Activated naive CD8-positive, alpha-beta T cell treated with anti-CD3 and anti-CD28 coated beads, Interleukin-2, amount 10 ng/mL, durations not matched to agents 7 days and 5 days (primary cell): ENCODE measurements at regions not wholly inside any gene's neighbourhood (a gene's known extent, or its start where the extent isn't known, plus 50 kb on each side); places are given as distances from the start of the nearest gene placed in this dataset.
A peak's percentile ranks its signal among the peaks of the same experiment; 100 is the strongest.

Experiments
- ATAC-seq: fragments of 150-1000 bp; cut with Tn5 transposase; one replicate; pipeline ENCODE4 v1.10.0; 2021; ENCODE audit warnings: low read depth, moderate library complexity
- POLR2A ChIA-PET: fragments of 350-600 bp; sonication (Branson Sonifier 250); formaldehyde crosslinking; loops from one replicate; lab custom pipeline; 2021; ENCODE audit warnings: antibody characterized with exemption; lab: Charles Lee
- DNase-seq: peaks from one replicate; pipeline ENCODE4 v3.0.0; 2021
- H3K27ac Mint-ChIP-seq: one replicate; pipeline ENCODE4 v1.8.0; 2022; ENCODE audit warnings: mild to moderate bottlenecking, mixed read lengths
- H3K27me3 Mint-ChIP-seq: one replicate; pipeline ENCODE4 v1.8.0; 2022; ENCODE audit warnings: mild to moderate bottlenecking, moderate library complexity, mixed read lengths
- H3K36me3 Mint-ChIP-seq: one replicate; pipeline ENCODE4 v1.8.0; 2021; ENCODE audit warnings: mild to moderate bottlenecking, mixed read lengths
- H3K4me1 Mint-ChIP-seq: one replicate; pipeline ENCODE4 v1.8.0; 2021; ENCODE audit warnings: mixed read lengths
- H3K4me3 Mint-ChIP-seq: one replicate; pipeline ENCODE4 v1.8.0; 2022; ENCODE audit warnings: mild to moderate bottlenecking, moderate library complexity, mixed read lengths
- H3K9me3 Mint-ChIP-seq: one replicate; pipeline ENCODE4 v1.8.0; 2021; ENCODE audit warnings: mixed read lengths

DNA sequence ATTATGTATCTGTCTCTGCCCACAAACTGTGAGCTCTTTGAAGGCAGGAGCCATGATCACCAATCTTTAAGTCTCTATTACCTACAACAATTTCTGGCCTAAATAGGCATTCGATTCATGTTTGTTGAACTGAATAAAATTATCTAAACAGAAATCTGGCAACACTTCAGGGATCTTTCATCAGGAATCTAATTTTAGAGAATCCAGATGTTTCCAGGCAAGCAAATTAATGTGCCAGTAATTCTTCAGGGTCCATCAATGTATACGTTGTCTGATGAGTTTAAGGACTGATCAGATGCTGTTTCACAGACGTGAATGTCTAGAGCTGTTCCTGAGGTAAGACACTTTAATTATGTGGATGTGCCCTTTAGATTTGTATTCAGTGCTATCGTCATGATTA, 524.4 kb downstream of the PTPRC start:
- H3K27ac Mint-ChIP-seq = peak overlapping the region; percentile 52
- POLR2A ChIA-PET = interaction anchor here (0.7 to 0.9 kb wide), 2 partner anchors 9 to 484 kb away, joined by 3 read pairs; no protein-coding TSS in a partner anchor
- DNase-seq (no peak), ATAC-seq (peak; percentile 21)
- H3K9me3 Mint-ChIP-seq = peaks cover 4% of the 10 kb centered on the region
- H3K4me3 Mint-ChIP-seq = no peak overlapping the region
- H3K4me1 Mint-ChIP-seq = peaks cover 33% of the 10 kb centered on the region
- H3K36me3 Mint-ChIP-seq = peaks cover 5% of the 10 kb centered on the region
- H3K27me3 Mint-ChIP-seq = no peaks in the 10 kb centered on the region

DNA sequence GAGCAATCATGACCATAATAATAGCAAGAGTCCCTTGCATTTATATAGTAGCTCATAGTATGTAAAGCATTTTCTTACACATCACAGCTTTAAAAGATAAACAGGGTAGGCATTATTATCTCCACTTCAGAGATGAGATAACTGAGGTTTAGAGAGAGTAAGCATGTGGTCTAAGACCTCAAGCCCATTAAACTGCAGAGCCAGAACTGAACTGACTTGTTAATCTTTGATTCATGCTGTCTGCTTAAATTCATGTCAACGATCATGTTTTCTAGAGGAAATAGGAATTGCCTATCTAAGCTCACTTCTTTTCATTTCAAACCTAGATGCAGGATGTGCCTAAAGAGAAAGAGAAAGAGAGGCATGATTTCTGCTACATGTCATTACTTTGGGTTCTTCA, 524.8 kb downstream of the PTPRC start:
- peak overlapping the region; percentile 35 for H3K27ac Mint-ChIP-seq
- peaks cover 5% of the 10 kb centered on the region for H3K36me3 Mint-ChIP-seq
- ATAC-seq = peak; percentile 48

DNA sequence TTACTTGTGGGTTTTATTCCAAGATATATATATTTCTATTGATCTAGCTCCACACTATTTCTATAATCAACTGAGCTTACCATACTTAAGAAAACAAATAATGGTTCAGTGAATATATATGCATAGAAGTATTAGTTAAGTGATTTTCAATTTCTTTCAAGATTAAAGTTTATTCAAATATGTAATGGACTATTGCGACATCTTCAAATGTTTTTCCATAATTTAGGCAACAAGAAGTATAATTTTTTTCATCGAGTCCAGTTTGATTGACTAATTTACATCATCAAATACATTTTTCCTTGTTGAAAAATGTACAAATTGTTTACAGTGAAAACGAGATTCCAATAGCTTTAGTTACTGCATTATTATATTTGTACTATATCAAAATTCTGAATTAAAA, 528.6 kb downstream of the PTPRC start:
- Mint-ChIP-seq H3K9me3 (peaks cover 4% of the 10 kb centered on the region), H3K36me3 (peaks cover 7% of the 10 kb centered on the region), H3K4me3 (no peak overlapping the region), H3K27ac (no peak overlapping the region), H3K27me3 (no peaks in the 10 kb centered on the region), H3K4me1 (peaks cover 38% of the 10 kb centered on the region)
- DNase-seq (no peak), ATAC-seq (no peak)
- POLR2A ChIA-PET = no interaction called here

More for the DNA sequence above, 524.8 kb downstream of the PTPRC start:
- H3K4me1 Mint-ChIP-seq = peaks cover 36% of the 10 kb centered on the region
- POLR2A ChIA-PET = interaction anchor here (0.7 to 0.9 kb wide), 3 partner anchors 9 to 484 kb away, joined by 3 read pairs; no protein-coding TSS in a partner anchor
- DNase-seq = no peak
- H3K4me3 Mint-ChIP-seq = no peak overlapping the region
- H3K27me3 Mint-ChIP-seq = no peaks in the 10 kb centered on the region
- peaks cover 4% of the 10 kb centered on the region for H3K9me3 Mint-ChIP-seq

DNA sequence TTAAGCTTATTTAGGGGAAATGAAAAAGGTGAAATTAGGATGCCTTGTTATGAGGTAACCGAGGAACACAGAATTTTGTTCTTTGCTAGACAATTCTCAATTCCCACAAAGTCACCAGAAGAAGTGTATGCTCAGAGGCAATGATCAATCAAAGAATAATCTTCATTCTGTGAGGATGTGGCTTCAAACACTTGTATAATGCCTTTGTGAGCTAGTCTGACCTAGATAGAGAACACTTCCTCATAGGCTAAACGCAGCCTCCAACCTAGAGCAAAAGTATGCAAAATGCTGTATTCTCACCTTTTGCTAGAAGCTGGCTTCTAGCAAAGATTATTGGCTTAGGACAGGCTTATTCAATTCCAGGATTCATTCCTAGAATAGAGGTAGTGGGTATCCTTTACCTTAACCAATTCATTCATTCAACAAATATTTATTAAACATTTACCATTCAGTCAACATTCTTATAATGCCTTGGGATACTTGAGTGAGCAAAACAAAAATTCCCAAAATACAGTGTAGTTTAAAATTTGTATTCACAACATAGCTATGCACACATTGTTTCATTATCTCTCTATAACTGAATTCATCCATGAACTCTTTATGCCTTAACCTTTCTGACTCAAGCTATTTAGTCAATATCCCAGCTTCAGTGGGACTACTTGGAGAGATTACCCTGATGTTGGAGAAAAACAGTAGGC, 530.2 kb downstream of the PTPRC start:
- H3K27ac Mint-ChIP-seq = peak overlapping the region; percentile 17
- POLR2A ChIA-PET = interaction anchor here (2.2 kb wide), 1 partner anchor 232 kb away, joined by 5 read pairs; no protein-coding TSS in a partner anchor
- peak overlapping the region; percentile 12 for H3K4me3 Mint-ChIP-seq
- DNase-seq (no peak), ATAC-seq (peak; percentile 54)
- peaks cover 37% of the 10 kb centered on the region for H3K4me1 Mint-ChIP-seq
- H3K9me3 Mint-ChIP-seq = peaks cover 4% of the 10 kb centered on the region
- H3K36me3 Mint-ChIP-seq = peaks cover 6% of the 10 kb centered on the region
- no peaks in the 10 kb centered on the region for H3K27me3 Mint-ChIP-seq

DNA sequence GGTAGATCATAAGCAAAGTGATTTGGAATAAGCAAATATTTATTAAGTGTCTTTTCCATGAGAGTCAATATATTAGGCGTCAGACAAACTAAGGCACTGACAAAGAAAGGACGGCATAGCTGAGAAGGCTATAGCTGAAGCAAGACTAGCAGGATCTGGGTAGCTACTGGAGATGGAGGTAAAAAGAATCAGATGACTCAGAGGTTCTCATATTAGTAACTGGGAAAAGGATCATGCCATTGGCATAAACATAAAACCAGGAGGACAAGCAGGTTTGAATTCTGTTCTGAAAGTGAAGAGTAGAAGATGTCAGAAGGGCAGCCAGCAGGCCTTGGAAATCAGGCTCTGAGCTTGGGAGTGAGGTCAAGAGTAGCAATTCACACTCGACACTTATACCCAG, 531.9 kb downstream of the PTPRC start:
- Mint-ChIP-seq H3K9me3 (peaks cover 4% of the 10 kb centered on the region), H3K27ac (no peak overlapping the region), H3K27me3 (no peaks in the 10 kb centered on the region), H3K4me1 (peaks cover 38% of the 10 kb centered on the region), H3K4me3 (no peak overlapping the region), H3K36me3 (peaks cover 11% of the 10 kb centered on the region)
- ATAC-seq (no peak), DNase-seq (no peak)
- POLR2A ChIA-PET = no interaction called here

DNA sequence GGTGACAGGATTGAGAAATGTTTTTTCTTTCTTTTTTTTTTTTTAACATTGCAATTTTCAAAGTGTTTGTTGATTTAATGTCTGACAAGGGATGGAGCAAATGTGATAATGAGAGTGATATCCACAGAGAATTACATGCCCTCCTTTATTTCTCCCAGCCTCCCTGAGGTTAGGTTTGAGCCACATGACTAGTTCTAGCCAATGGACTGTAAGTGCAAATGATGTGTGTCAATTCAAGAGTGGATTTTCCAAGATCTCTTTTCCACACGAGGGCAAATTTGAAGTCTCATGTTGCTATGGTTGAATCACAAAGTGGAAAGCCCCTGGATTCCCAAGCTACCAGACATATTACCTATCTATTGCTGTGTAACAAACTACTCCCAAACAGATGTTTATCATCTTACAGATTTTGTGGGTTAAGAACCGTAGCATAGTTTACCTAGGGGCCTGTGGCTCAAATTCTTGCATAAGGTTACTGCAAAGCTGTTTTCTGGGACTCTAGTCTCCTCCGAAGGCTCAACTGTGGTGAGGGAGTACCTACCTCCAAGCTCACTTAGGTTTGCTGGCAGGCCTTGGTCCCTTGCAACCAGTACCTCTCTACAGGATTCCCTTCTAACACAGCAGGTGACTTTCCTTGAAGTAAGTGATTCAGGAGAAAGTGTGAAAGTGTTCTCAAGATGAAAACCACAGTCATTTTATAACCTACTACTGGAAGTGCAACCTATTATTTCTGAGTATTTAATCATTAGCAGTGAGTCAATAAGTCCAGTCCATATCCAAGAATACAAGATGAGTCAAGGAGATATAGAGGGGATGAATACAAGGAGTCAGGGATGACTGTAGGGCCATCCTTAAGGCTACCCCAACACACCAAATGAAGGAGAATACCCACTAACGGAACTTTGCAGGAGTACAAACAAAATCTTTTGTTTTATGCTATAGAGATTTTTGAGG, 533.6 kb downstream of the PTPRC start:
- DNase-seq = no peak
- no peaks in the 10 kb centered on the region for H3K27me3 Mint-ChIP-seq
- POLR2A ChIA-PET = interaction anchor here (0.7 to 1.8 kb wide), 2 partner anchors 9 to 236 kb away, joined by 3 to 6 read pairs; no protein-coding TSS in a partner anchor
- H3K4me3 Mint-ChIP-seq = peak overlapping the region; percentile 23
- peaks cover 38% of the 10 kb centered on the region for H3K4me1 Mint-ChIP-seq
- H3K36me3 Mint-ChIP-seq = peaks cover 11% of the 10 kb centered on the region
- peaks cover 4% of the 10 kb centered on the region for H3K9me3 Mint-ChIP-seq
- H3K27ac Mint-ChIP-seq = peak overlapping the region; percentile 31
- ATAC-seq = no peak

DNA sequence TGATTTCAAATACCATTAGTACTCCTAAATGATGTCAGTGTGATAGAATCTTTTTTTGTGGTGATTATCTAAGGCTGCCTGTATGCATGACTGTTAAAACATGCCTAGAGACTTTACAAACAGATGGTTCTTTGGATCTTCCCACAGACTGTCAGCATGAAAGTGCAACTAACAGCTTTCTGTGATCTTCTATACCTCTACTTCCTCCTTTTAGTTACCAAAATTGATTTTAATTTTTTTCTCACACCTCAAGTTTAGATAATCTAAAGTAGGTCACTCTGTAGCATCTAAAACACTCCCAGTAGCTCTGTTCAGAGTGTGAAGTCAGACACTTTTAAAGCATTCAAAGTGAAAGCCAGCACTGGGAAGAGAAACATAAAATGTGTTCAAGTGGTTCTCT, 534.5 kb downstream of the PTPRC start:
- POLR2A ChIA-PET = interaction anchor here (1.8 kb wide), 1 partner anchor 237 kb away, joined by 6 read pairs; no protein-coding TSS in a partner anchor
- peaks cover 37% of the 10 kb centered on the region for H3K4me1 Mint-ChIP-seq
- peak; percentile 87 for ATAC-seq

DNA sequence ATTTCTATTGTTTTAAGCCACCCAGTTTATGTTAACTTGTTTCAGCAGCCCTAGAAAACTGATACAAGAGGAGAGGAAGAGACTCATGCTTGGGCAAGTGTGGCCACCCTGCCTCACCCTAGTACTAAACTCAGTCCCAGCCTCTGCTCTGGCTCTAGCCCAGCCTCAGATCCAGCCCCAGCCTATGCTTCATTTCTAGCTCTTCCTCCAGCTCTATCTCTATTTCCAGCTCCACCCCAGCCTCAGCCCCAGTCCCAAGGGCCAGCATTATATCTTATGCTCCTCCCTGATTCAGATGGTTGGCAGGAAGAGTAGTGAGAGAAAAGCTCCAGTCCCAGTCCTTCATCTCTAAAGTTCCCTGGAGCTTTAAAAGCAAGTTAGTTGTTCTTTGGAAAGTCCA, 535.5 kb downstream of the PTPRC start:
- peaks cover 4% of the 10 kb centered on the region for H3K9me3 Mint-ChIP-seq
- no peak for ATAC-seq
- H3K27ac Mint-ChIP-seq = no peak overlapping the region
- peaks cover 30% of the 10 kb centered on the region for H3K4me1 Mint-ChIP-seq
- POLR2A ChIA-PET = interaction anchor here (1.8 kb wide), 1 partner anchor 238 kb away, joined by 6 read pairs; no protein-coding TSS in a partner anchor
- peaks cover 11% of the 10 kb centered on the region for H3K36me3 Mint-ChIP-seq
- no peak for DNase-seq
- no peak overlapping the region for H3K4me3 Mint-ChIP-seq
- H3K27me3 Mint-ChIP-seq = no peaks in the 10 kb centered on the region

More for the DNA sequence above, 534.5 kb downstream of the PTPRC start:
- Mint-ChIP-seq H3K4me3 (peak overlapping the region; percentile 16), H3K9me3 (peaks cover 4% of the 10 kb centered on the region), H3K36me3 (peaks cover 11% of the 10 kb centered on the region), H3K27ac (peak overlapping the region; percentile 62), H3K27me3 (no peaks in the 10 kb centered on the region)
- no peak for DNase-seq

DNA sequence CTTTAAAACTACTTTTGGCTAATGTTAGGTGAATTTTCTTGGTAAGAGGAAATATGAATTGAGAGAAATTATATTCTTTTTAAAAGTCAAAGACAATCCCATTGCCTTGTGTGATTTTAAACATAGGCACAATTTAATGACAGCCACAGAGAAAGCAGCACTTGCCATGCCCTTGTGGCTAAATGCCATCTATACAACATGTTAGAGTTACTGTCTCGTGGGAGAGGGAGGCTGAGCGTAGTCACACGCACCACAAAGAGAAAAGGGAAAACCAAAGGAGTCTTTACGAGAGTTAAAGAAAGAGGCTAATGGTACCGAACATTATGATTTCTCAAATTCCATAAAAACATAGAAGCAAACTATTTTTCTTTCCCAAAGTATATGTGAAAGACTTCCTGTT, 537.9 kb downstream of the PTPRC start:
- Mint-ChIP-seq H3K4me1 (peaks cover 23% of the 10 kb centered on the region), H3K36me3 (peaks cover 6% of the 10 kb centered on the region), H3K9me3 (no peaks in the 10 kb centered on the region), H3K27me3 (no peaks in the 10 kb centered on the region), H3K27ac (no peak overlapping the region), H3K4me3 (no peak overlapping the region)
- ATAC-seq (no peak), DNase-seq (no peak)
- POLR2A ChIA-PET = no interaction called here

DNA sequence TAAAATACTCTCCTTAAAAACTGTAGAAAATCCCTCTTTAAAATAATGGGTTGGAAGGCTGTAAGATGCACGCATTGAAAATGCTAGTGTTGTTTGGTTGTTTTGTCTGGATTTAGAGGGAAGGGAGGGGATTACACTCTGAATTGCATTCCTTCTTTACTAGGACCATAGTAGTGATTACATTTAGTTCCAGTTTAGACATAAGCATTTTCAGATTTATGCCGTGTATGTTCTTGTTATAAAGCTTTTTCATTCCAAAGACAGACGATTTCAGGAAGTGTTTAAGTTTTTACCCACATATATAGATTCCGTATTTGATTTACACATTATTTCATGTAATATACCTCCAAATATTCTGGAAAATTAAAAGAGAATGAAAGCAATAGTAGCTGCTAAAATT, 538.4 kb downstream of the PTPRC start:
- Mint-ChIP-seq H3K9me3 (no peaks in the 10 kb centered on the region), H3K36me3 (peaks cover 6% of the 10 kb centered on the region), H3K4me1 (peaks cover 22% of the 10 kb centered on the region), H3K27ac (no peak overlapping the region), H3K27me3 (no peaks in the 10 kb centered on the region), H3K4me3 (no peak overlapping the region)
- POLR2A ChIA-PET = no interaction called here
- DNase-seq (no peak), ATAC-seq (no peak)

DNA sequence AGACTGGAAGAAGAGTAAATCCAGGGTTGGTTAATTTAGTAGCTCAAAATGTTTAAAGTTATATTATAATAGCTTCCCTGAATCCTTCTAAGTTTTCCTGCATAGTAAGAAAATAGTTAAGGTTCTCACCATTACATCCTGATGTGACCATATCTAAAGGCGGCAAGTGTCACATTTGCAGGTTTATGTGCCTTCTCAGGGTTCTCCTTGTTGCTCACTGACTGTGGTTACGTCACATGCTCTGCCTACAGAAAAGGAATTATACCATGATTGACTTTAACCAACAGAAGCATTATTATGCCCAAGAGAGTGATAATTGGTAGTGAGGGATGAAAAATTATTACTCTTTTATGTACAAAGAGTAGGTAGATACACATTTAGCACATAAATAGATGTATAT, 539.8 kb downstream of the PTPRC start:
- Mint-ChIP-seq H3K4me1 (peaks cover 14% of the 10 kb centered on the region), H3K27me3 (no peaks in the 10 kb centered on the region), H3K27ac (no peak overlapping the region), H3K4me3 (no peak overlapping the region), H3K9me3 (no peaks in the 10 kb centered on the region), H3K36me3 (peaks cover 6% of the 10 kb centered on the region)
- POLR2A ChIA-PET = no interaction called here
- DNase-seq = no peak
- no peak for ATAC-seq

DNA sequence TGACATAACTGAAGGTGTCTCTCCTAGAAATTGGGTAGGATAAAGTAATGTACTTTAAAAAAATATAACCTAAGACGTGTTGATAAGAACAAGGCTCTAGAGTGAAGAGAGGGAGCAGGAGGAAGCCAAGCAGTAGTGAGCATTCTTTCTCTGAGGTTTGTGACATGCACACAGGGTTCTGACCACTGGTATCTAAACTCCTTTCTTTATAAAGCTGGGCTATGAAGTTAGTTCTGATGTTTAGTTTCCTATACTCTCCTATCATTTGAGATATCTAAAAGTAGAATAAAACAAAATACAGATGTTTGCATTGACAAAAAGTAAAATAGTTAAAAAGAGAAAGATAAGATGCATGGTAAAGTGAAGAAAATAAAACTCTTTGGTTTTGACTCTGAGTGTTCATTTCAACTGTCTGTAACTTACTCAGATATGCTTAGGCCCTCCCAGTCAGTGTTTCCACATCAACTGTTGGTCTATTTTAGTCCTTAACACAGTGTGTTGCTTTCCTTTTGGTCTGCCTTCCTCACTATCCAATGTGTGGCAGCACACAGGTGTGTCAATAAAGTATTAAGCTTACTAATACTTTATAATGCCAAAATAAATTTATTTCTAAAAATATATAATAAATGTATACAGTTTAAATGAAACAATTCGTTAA, 543.5 kb downstream of the PTPRC start:
- H3K9me3 Mint-ChIP-seq = no peaks in the 10 kb centered on the region
- no peak overlapping the region for H3K4me3 Mint-ChIP-seq
- peaks cover 5% of the 10 kb centered on the region for H3K4me1 Mint-ChIP-seq
- H3K27me3 Mint-ChIP-seq = no peaks in the 10 kb centered on the region
- H3K36me3 Mint-ChIP-seq = no peaks in the 10 kb centered on the region
- no peak overlapping the region for H3K27ac Mint-ChIP-seq
- POLR2A ChIA-PET = no interaction called here
- ATAC-seq = no peak
- no peak for DNase-seq

DNA sequence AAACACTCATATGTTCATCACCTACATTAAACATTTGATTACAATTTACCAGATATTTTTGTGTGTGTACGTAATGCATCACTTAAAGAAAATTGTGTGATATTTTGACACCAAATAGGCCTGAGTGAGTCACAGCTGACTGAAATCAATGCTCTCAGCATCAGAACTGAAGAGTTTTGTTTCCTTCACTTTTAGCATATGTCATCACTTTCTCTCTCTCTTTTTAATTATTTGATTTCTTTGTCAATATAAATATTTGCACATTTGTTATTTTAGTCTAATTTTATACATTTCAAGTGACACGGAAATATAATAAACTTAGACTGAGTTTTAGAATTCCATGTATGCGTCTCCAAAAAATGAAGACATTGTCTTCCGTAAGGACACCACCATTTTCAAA, 545.3 kb downstream of the PTPRC start:
- ATAC-seq (no peak), DNase-seq (no peak)
- H3K4me1 Mint-ChIP-seq = peaks cover 5% of the 10 kb centered on the region
- POLR2A ChIA-PET = no interaction called here
- no peaks in the 10 kb centered on the region for H3K36me3 Mint-ChIP-seq
- no peaks in the 10 kb centered on the region for H3K9me3 Mint-ChIP-seq
- H3K4me3 Mint-ChIP-seq = no peak overlapping the region
- no peaks in the 10 kb centered on the region for H3K27me3 Mint-ChIP-seq
- H3K27ac Mint-ChIP-seq = no peak overlapping the region
